GM19438 (cell line): ENCODE measurements at regions not wholly inside any gene's neighbourhood (a gene's known extent, or its start where the extent isn't known, plus 50 kb on each side); places are given as distances from the start of the nearest gene placed in this dataset.
"Not testable (repeated sequence)": the region's sequence is repeated elsewhere in the genome, so short reads cannot be mapped to it uniquely, and the experiment has no call there.

Experiments used
- ATAC-seq: cut with Tn5 transposase; IDR thresholded peaks from one replicate; pipeline ENCODE4 v1.9.1; 2021; ENCODE audit warnings: low read depth; ENCODE audit not compliant: unreplicated experiment

- ATAC-seq, result not testable (repeated sequence)
Measured at GRCh38 chr11:14573539-14574057, 53.4 kb upstream of the PSMA1 start.

- ATAC-seq, result no peak
Measured at GRCh38 chr11:14577292-14577691, 57.1 kb upstream of the PSMA1 start.

DNA sequence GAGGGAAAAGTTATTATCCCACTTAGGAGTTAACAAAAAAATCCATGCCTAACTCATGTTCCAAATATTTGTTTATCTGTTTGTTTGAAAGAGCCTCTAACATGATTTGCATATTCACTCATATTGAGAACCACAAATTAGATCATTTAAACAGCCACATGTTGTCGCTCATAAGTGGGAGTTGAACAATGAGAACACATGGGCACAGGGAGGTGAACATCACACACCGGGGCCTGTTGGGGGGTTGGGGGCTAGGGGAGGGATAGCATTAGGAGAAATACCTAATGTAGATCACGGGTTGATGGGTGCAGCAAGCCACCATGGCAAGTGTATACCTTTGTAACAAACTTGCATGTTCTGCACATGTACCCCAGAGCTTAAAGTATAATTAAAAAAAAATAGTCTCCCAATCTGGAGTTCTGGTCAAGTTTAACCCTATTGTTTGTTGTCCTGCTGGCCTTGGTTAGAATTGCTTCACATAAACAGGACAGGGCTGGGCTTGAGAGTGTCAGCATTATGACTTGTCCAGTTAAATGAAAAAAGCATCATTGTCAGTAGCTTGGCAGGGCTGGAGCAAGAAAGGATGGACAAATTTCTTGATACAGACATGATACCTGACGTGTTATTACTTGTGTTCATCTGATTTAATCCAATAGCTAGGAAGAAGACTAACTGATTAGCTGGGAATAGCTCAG lies 57.8 kb upstream of the PSMA1 start:
- peak; percentile 23 for ATAC-seq

- peak; percentile 100 for ATAC-seq
Measured at GRCh38 chr11:14578541-14578956, 58.4 kb upstream of the PSMA1 start.

DNA sequence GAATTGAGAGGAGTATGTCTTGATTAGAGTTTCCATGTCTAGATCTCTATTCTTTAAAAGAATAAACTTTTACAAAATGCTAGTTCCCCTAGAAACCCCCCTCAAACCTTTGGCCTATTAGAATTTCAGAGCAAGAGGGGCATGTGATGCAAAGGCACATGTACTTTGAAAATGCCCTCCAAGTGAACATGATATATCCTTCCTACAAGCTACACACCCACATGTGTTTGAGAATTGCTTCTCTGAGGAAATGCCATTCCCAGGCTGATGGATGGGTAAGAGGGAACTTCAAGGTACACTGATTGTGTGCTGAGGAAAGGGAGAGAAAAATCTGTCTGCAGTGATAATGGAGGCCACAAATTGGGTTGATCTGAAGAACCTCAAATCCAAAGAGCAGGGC lies 59.5 kb upstream of the PSMA1 start:
- ATAC-seq, result no peak

- no peak for ATAC-seq
Measured at GRCh38 chr11:14582793-14583192, 60.8 kb upstream of the PDE3B start.

- no peak for ATAC-seq
Measured at GRCh38 chr11:14583252-14584034, 60.2 kb upstream of the PDE3B start.

- ATAC-seq, result no peak
Measured at GRCh38 chr11:14584035-14584363, 59.6 kb upstream of the PDE3B start.

GRCh38 chr11:14584595-14584994 lies 59.0 kb upstream of the PDE3B start:
- no peak for ATAC-seq

DNA sequence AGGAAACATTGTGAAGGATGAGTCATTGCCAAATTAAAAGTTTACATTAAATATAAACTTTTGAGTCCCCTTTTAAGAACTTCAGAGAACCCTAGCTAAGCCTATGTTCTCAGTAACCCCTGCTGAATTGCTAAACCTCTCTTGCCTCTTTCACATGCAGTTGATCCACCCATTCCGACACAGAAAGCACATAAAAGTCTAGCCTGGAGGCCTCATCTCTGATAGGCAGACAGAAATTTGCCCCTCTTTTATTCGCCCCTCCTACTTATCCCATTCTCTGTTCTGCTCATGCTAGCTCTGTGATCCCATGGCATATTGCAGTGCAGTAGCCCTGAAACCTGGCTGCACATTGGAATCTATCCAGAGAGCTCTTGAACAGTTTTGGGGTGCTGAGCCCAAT lies 58.2 kb upstream of the PDE3B start:
- ATAC-seq, result no peak

GRCh38 chr11:14587258-14587657 lies 56.3 kb upstream of the PDE3B start:
- no peak for ATAC-seq

GRCh38 chr11:14588681-14589080 lies 54.9 kb upstream of the PDE3B start:
- no peak for ATAC-seq

- ATAC-seq, result no peak
Measured at GRCh38 chr11:14589421-14589820, 54.2 kb upstream of the PDE3B start.

DNA sequence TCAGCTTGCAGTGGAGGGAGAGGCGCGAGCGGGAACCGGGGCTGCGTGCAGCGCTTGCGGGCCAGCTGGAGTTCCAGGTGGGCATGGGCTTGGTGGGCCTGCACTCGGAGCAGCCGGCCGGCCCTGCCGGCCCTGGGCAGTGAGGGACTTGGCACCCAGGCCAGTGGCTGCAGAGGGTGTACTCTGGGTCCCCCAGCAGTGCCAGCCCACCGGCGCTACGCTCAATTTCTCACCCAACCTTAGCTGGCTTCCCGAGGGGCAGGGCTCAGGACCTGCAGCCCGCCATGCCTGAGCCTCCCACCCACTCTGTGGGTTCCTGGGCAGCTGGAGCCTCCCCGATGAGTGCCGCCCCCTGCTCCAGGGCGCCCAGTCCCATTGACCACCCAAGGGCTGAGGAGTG lies 52.6 kb upstream of the PDE3B start:
- ATAC-seq, result not testable (repeated sequence)

- no peak for ATAC-seq
Measured at GRCh38 chr11:14593671-14594070, 49.9 kb upstream of the PDE3B start.
